Ovary (tissue), 3 donors: ENCODE measurements at regions not wholly inside any gene's neighbourhood (a gene's known extent, or its start where the extent isn't known, plus 50 kb on each side); places are given as distances from the start of the nearest gene placed in this dataset.

Experiments used
- EP300 ChIP-seq: sonication (generic); formaldehyde crosslinking; IDR thresholded peaks from one replicate; pipeline ENCODE4 v1.6.1; 2017; ENCODE audit warnings: antibody characterized with exemption
- POLR2A ChIP-seq: fragments of 450-650 bp; IDR thresholded peaks from one replicate; pipeline ENCODE4 v1.6.1; 2017; ENCODE audit warnings: antibody characterized with exemption, mild to moderate bottlenecking, moderate library complexity
- TF ChIP-seq, protein P1 (sequence below), 3 donors: fragments of 450-650 bp in 2 of 3; fragments of 200-600 bp in 1 of 3; IDR thresholded peaks; one replicate each; pipeline versions ENCODE4 v1.5.1 to v1.8.0; 2016 to 2022; ENCODE audit warnings: antibody characterized with exemption in 3 of 3, mild to moderate bottlenecking in 1 of 3
- donor health status: DM: no; HTN: no; CAD: no.

DNA sequence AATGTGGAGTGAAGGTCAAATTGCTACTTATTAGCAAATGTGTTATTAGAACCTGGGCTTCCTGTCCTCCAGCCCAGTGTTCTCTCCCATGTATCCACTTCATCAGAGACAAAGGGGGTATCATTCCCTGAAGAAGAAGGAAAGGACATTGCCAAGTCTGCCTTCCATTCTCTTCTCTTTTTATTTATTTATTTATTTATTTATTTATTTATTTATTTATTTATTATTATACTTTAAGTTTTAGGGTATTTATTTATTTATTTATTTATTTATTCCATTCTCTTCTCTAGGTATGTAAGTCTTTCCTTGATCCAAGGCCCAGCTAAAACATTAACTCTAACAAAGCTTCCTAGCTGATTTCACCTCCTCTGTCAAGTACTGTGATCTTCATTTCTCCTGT is 277.8 kb upstream of the DNAJC19 start:
- no peak for TF ChIP-seq POLR2A
- TF ChIP-seq, protein P1, sequence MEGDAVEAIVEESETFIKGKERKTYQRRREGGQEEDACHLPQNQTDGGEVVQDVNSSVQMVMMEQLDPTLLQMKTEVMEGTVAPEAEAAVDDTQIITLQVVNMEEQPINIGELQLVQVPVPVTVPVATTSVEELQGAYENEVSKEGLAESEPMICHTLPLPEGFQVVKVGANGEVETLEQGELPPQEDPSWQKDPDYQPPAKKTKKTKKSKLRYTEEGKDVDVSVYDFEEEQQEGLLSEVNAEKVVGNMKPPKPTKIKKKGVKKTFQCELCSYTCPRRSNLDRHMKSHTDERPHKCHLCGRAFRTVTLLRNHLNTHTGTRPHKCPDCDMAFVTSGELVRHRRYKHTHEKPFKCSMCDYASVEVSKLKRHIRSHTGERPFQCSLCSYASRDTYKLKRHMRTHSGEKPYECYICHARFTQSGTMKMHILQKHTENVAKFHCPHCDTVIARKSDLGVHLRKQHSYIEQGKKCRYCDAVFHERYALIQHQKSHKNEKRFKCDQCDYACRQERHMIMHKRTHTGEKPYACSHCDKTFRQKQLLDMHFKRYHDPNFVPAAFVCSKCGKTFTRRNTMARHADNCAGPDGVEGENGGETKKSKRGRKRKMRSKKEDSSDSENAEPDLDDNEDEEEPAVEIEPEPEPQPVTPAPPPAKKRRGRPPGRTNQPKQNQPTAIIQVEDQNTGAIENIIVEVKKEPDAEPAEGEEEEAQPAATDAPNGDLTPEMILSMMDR (IDR thresholded peaks at IDR 0.05) = no peak
- TF ChIP-seq EP300 = no peak
